ENCODE measurements at regions not wholly inside any gene's neighbourhood (a gene's known extent, or its start where the extent isn't known, plus 50 kb on each side); places are given as distances from the start of the nearest gene placed in this dataset.

DNA sequence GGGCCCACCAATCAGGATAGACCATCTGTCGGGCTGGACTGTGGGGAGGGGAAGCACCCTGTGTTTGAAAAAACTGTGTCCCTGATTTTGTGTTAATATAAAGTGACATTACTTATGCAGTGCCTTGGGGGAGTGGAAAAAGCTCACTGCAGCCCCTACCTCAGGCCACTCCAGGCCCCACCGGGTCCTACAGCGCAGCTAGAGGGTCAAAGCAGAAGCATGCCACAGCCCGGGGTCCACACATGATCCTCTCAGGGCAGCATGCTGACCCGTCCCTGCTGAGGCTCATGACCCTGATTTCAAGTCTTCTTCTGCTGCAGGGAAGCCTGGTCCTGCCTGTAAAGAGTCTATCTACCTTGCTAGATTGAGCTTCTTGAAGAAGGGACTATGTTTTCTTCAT lies 133.0 kb upstream of the PLCB4 start:
- DNase-seq (ENCODE audit: low read depth), result no peak

DNA sequence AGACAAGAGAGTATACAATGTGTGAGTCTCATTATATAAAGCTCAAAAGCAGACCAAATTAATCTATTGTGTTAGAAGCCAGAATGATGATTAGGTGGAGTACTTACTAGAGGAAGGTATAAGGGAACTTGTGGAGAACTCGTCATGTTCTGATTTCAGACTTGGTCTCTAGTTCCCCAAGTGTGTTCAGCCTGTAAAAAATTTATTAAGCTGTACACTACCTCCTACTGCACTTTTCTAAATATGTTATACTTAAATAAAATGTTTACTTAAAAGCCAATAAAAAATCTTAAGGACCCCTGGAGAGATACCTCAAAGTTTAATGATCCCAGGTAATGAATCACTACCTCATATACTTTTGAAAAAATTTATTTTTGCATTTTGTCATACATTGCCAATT lies 130.4 kb upstream of the PLCB4 start:
- no peak for DNase-seq (ENCODE audit: low read depth)

DNA sequence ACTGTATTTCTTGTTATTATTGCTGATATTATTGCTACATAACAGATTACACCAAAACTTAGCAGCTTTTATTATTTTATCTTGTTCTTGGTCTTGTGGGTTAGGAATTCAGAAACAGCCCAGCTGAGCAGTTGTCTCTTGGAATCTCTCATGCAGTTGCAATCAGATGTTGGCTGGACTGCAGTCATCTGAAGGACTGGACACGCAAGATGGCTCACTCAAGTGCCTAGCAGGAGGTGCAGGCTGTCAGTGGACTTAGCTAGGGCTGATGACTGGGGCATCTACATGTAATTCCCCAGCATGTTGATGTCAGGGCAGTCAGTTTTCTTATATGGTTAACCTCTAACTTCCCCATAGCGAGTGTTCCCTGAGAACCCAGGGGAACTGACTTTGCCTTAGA lies 128.6 kb upstream of the PLCB4 start:
- DNase-seq (ENCODE audit: low read depth), result peak; percentile 81

DNA sequence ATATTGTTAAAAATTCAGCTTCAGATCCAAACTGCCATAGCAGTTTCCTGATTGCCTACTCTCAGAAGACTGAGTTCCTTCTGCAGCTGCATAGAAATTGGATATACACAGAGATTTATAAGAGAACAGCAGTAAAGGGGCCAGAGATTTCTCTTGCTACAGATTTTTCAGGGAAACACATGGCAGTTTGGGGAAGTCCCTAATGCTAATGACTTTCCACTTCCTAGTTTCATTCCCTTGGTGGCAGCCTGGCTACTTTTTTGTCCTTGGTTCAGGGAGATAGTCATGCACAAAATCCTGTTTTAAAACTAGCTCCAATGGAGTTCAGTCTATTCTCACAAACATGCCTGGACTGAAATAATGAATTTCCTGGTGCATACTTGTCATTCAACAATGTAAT lies 125.3 kb upstream of the PLCB4 start:
- no peak for DNase-seq (ENCODE audit: low read depth)

DNA sequence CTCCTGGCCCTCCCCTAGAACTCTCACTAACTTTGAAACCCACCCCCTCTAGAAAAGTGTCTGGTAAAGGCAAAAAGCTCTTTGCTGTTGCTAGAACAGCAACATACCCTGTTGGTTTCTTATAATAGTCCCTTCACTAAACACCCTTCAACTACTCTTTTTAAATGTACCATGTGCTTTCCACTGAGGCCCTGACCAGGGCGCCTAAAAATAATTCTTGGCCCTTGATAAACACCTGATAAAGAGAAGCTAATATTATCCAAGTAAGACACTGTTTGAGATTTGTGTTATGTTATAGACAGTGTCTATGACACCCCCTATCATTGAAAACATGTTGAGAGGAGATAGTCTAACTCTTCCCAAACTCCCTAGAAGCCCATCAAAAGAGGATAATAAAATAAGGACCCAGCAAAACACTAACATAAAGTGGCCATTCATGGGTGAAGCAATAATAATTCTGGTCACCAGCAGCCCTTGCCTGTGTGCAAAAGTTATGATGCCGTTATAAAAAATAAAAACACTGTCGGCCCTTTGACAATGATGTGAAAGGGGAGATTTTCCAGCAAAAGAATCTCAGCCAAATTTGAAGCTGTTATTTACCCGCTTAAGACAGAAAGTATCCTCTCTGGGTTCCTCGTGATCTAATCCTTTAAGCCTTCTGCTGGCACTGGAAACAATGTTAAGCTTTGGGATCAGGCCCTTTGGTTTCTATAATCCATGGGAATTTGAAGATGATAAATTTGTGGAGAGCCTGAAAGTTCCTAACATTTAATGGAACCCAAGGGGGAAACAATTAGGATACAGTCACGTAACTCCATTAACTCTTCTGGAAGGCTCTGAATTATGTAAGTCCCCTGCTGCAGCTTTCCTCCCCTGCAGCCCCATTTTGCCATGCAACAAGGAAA lies 122.6 kb upstream of the PLCB4 start:
- peak; percentile 48 for DNase-seq (ENCODE audit: low read depth)

DNA sequence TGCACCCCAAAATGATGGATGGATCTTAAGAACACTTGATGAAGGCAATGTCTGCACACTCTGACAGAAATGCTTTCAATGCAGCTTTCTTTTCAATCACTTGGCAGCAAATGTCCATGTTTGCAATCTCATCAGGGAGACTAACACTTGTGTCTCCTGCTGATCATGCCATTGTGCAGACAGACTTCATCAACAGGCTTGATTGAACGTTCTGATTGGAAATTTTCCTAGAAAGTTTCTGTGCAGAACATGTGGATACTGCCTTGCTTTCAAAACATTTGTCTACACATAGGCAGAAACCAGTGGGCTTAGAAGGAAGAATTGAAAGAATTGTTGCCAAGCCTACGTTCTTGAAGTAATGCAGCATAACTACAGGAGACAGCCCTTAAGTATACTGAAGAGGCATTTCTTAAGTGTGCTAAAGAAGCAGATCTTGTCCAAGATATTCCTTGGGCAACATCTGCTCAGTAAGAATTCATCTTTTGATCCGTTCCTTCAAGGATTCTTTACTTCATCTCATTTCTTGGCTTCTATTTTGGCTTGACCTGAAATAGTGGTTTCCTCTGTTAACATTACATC lies 120.4 kb upstream of the PLCB4 start:
- no peak for DNase-seq (ENCODE audit: low read depth)

DNA sequence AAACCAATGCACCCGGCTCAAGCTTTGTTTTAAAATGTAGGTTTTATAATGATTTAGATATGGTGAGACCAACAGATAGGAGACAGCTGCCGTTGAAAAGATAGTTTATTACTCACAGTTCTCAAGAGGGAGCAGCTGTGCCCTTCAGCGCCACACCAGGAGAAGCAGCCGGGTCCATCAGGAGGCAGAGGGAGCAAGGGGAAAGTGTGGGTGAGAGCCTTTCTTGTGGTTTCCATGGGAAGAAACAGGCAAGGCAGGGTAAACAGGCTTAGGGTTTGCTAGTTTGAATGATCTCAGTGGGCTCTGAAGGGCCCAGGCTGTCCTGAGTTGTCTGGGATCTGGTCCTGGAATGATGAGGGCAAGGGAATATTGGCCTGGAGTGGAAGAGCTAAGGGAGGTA lies 117.7 kb upstream of the PLCB4 start:
- DNase-seq (ENCODE audit: low read depth), result no peak

DNA sequence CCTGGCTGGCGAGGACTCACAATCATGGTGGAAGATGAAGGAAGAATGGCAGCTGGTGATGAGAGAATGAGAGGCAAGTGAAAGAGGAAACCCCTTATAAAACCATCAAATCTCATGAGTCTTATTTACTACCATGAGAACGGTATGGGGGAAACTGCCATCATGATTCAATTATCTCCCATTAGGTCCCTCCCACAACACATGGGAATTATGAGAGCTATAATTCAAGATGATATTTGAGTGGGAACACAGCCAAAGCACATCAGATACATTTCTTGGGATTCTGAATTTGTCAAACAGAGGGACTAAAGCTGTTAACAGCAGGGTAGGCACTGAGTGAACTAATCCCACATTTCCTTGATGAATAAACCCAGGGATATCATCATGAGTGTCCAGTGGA lies 116.2 kb upstream of the PLCB4 start:
- no peak for DNase-seq (ENCODE audit: low read depth)

DNA sequence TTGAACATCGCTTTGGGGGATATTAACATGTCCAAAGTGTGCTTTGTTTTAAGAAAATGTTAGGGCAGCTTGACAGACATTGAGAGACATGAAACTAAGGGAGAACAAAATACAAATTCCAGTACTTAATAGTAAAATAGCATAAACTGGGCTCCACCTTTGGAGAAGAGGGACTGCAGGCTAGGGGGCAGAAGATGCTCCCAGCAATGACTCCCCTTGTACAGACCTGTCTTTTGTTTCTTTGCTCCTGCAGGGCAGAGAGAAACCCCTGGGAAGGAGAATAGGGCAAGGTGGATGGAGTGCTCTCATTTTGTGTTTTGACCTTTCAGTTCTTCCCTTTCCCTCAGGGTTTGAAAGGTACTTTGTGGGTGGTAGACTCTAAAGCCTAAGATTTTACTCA lies 115.6 kb upstream of the PLCB4 start:
- DNase-seq (ENCODE audit: low read depth), result no peak

DNA sequence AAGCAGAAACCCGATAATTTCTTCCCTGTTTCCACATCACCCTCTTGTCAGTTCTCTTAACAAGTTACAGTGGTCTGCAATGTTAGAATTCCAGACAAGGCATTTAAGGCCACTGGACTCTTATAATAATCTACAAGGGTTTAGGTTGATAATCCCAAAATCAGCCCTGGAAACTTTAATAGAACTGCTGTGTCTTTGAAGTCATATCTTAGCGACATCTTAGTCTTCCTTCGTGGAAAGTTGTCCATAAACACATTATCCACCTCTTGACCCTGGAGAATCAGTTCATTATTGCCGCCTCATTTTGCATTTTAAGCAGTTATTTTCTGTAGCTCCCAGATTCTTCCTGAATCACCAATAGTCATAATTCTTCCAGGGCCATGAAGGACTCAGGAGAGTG lies 108.6 kb upstream of the PLCB4 start:
- DNase-seq (ENCODE audit: low read depth), result no peak

DNA sequence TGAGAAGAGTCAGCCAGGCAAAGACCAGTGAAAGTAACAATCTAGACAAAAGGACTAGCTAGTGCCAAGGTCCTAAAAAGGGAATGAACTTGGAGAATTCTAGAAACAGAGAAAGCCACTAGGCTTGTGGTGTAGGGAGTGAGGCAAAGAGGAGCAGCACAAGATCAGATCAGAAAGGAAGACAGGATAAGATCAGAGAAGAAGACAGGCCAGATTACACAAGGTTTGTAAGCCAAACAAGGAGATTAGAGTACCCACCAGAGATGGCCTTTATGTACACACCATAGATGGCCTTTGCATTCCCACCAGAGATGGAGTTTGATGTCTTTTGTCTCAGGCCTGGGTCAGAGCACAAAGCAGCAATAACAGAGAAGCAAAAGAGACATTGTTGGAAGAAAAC lies 105.6 kb upstream of the PLCB4 start:
- no peak for DNase-seq (ENCODE audit: low read depth)

DNA sequence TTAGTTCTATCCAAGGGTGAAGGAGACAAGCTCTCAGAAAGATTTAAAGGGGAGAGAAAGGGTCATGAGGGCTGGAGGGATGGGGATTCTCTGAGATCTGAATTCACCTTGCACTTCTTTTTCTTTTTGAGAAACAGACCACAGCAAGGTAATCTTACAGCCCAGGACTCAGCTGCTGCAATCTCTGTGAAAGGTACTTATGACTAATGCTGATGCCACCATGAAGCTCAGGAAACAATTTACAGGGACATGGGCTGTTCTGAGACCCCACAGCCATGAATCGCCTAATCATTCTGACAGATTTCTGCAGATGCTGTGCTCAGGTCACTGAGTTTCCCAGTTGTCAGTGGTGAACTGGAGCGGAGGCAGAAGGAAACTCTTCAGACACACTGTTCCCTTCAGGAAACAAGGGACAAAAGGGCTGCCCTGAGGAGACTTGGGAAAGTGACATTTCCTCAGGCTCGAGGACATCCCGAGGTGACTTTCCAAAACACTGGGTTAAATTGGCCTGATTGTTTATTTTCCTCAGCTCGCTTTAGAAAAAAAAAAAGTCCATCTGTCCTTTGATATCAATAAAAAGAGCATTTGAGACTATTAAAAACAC lies 103.8 kb upstream of the PLCB4 start:
- no peak for DNase-seq (ENCODE audit: low read depth)

DNA sequence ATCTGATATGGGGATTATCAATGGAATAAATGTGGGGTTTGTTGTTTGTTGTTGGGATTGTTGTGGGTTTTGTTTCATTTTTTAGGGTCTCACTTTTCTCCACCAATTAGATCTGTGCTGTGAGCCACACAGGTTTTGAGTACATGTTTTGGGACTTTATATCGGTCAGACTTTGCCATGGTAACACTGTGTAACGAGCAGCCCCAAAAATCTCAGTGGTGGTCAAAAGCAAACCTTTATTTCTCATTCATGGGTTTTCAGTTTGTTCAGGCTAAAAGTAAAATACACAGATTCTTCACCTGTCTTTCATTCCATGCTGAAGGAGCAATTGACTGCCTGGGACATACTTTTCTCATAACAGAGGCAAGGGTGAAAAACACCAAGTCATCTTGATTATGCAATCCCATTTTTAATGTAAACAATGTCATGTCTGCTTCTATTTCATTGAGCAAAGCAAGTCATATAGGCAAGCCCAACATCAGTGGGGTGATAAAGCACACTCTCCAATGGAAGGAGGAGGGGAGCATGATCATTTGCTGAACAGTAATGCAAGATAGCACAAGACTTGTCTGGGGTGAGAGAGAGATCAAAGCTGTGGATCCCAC lies 101.1 kb upstream of the PLCB4 start:
- DNase-seq (ENCODE audit: low read depth), result no peak

DNA sequence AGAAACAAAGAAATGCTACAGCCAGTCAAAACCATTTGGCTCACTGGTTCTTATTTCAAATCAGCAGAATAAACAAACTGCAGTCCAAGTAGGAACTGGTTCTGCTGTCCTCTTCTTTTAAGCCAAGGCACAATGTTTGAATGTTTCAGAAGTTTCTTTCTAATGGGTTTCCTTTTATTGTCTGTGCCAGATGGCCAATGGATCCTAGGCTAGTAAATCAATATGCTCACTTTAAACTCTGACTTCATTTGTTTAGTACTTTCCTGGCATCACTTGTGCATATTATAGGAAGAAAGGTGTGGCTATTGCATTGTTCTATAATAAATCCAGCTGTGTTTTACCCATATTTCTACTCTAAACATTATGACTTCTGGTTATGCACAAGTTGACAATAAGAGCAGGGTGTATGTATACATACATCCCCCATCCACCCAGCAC lies 99.7 kb upstream of the PLCB4 start:
- no peak for DNase-seq (ENCODE audit: low read depth)

DNA sequence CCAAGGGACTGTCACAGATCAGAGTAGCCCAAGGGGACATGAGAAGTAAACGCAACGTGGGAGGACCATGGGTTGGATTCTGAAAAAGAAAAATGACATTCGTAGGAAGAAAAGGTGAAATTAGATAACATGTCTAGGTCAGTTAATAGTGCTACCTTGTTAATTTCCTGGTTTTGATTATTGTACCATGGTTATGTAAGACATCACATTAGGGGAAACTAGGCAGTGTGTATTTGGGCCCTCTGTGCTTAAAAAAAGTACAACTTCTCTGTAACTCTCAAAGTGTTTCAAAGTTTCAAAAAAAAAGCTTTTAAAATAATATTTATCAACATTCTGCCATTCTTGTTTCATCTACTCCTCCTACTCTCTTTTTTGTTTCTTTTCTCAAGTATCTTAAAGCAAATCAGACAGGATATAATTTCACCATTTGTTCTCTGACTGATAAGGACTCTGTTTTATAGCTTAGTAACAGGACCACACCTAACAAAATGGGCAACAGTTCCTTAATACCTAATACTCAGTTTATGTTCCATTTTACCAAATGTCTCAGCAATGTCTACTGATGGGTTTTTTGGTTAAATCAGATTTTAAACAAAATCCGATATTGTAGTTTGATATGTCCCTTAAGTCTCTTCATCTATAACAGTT lies 97.1 kb upstream of the PLCB4 start:
- no peak for DNase-seq (ENCODE audit: low read depth)

DNA sequence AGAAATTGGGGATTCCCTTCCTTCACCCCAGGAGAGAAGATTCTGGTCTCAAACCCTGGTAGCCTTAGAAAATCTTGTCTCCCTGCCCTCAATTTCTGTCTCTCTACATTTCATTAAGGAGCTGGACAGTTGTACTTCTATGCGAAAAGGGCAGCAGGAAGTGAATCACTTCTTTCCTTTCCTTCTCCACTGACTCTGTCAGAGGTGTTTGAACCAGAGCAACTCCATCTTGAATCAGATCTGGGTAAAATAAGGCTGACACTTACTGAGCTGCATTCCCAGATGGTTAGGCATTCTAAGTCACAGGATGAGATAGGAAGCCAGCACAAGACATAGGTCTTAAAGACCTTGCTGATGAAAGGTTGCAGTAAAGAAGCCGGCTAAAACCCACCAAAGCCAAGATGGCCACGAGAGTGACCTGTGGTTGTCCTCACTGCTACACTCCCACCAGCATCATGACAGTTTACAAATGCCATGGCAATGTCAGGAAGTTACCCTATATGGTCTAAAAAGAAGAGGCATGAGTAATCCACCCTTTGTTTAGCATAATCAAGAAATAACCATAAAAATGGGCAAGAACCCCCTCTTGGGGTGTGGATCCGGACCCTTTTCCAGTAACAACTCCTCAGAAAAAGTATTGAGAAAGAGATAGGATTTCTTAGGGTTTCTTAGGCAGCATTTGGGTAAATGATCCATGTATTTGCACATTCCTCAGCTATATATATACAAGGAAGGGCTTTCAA lies 95.8 kb upstream of the PLCB4 start:
- DNase-seq (ENCODE audit: low read depth), result no peak

DNA sequence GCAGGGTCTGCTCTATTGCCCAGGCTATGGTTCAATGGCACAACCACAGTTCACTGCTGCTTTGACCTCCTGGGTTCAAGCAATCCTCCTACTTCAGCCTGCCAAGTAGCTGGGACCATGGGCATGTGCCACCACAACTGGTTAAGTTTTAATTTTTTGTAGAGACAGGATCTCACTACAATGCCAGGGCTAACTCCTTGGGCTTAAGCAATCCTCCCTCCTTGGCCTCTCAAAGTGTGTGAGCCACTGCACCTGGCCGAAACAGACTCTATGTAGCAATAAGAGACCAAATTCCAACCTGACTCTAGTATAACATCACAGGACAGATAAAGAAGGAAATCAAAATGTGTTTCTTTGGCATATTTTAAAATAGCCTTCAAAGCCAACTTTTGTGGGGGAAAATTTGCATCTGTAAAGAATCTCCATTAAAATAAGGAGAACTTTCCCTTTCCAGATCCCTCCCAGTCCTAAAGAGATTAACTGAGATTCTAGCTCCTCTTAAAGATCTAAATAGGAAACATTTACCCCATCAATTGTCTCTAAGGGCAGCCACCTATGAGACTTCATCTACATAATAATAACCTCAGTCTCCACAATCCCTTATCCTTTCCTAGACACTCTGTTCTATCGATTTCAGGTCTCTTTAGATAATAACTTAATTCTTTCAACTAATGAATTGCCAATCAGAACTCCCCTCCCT lies 94.7 kb upstream of the PLCB4 start:
- DNase-seq (ENCODE audit: low read depth), result no peak

DNA sequence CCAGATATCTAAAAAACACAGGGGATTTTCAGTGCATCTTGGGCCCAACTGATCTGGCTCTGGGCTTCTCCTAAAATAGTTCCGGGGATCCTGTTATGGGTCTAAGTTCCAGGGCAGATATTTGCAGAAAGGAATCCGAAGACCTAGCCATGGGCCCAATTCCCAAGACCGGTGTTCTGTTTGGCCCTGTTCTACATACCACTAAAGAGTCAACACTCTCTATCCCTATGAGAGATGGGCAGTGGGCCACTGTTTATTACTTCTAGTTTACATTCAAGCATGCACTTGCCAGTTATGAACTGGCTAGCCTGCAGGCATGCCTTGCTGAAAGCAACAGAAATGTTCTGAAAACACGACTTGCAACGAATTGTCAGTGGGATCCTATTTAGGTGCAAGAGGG lies 87.4 kb upstream of the PLCB4 start:
- no peak for DNase-seq (ENCODE audit: low read depth)

DNA sequence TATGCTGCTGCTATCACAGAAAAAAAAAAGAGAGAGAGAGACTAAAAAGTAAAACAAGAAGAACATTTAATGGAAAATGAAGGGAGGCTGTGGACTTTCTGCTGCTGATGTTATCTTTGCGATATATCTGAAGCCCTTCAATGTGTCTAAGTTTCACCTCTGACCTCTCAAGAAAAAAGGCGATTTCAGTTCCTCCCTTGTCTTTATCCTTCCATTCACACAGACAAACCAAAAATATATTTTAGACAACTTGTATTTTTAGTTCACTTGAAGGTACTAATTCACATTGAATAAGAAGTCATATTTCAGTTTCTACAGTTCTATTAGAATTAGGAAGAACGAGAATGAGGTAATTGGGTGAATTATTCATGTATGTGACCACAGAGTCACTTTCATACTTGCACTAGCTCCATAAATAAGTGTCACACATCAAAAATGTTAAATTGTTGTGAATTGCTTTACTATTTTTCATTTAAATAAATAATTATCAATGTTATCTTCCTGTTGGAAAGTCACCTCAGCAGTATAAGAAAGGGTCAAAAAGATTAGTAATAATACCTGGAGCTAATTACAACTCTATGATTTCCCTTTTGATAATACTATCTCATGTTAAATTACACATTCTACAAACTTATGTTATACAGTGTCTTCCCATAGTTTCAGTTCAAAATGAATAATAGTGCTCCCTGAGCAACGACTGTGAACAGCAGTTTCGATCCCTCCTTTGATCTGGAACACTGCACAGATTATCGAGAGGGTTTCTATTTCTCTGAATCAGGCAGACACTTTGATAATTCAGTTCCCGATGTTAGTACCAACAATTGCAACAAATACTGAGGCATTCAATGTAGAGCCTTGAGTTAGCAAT lies 85.2 kb upstream of the PLCB4 start:
- DNase-seq (ENCODE audit: low read depth), result no peak

DNA sequence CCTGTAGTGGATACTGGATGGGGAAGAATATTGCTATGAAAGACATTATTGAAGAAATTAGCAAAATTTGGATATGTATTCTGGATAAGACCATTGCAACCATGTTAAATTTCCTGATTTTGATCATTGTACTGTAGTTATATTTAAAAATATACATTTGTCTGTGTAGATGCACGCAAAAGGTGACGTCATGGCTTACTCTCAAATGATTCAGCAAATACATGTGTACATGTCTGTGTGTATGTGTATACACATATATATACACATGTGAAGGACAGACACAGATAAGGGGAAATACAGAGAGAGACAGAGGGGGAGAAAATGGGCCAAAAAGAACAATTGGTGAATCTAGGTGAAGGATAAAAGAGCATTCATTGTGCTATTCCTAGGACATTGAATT lies 82.3 kb upstream of the PLCB4 start:
- DNase-seq (ENCODE audit: low read depth), result no peak
